HG02642 (cell line): ENCODE measurements at regions not wholly inside any gene's neighbourhood (a gene's known extent, or its start where the extent isn't known, plus 50 kb on each side); places are given as distances from the start of the nearest gene placed in this dataset.

ENCODE experiments used
- ATAC-seq: cut with Tn5 transposase; IDR thresholded peaks from one replicate; pipeline ENCODE4 v1.9.1; 2021; ENCODE audit warnings: mild to moderate bottlenecking; ENCODE audit not compliant: unreplicated experiment, poor library complexity

DNA sequence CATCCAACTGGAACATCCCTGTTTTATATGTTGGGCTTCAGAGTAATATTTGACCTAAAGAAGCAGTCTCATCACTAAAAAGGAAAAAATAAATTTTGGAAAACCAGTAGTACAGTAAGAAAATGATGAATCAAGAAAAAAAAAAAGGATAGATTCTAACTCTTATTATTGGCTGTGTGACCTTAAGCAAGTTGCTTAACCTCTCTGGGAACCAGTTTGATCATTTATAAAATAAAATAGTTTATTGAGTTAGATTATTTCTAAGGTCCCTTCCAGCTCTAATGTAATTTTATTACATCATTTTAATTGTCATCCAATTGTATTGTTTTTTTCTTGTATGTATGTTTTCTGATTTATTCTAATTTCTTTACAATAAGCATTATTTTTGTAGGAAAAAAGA lies 127.0 kb downstream of the PRELID2 start:
- no peak for ATAC-seq

DNA sequence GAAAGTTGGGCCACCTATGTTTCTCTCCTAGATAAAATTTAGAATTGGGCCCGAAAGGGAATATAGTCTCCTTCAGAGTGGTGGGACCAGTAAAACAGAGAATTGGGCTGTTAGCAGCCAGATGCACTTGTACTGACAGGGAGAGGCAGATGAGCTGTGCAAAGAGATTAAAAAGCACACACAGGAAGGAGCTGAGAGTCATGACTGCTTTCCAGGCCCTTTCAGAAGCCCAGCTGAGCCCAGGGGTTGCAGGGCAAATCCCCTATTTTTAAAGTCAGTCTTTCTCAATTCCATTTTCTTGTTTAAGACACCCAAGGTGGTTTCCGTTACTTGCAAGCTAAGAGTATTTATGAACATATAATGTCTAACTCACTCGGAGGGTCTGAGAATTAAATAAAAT lies 130.4 kb downstream of the PRELID2 start:
- ATAC-seq: no peak

DNA sequence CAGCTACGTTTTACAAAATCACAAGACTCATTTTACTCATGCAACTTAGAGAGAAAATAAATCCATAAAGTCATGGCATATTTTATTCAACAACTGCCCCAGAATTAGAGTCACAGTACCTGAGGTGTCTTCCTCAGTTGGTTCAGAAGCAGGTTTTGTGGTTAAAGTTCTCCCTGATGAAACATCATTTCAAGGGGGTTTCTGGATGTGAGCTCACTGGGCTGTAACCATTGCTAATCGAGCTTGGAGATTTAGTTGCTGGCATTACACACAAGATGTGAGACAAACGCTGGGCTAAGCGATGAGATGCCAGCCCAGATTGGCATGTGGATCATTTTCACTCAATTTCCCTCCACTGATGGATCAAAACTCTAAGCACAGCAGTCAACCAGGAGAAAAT lies 131.3 kb downstream of the PRELID2 start:
- ATAC-seq: no peak

DNA sequence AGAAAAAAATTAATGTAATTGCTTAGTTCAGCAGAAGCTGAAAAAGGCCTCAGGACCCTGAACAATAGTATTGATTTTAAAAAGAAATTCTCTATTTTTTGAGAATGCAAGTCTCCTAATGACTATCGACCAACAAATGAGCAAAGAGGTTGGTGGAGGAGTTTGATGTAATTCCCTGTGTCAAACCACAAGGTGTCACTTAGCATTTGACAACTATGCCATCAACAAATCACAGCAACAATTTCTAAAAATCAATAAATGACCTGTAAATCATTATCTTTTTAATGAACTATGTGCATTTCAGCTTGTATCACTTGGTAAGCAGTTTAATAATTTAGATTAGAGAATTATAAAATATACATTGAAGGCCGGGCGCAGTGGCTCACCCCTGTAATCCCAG lies 133.7 kb downstream of the PRELID2 start:
- no peak for ATAC-seq

DNA sequence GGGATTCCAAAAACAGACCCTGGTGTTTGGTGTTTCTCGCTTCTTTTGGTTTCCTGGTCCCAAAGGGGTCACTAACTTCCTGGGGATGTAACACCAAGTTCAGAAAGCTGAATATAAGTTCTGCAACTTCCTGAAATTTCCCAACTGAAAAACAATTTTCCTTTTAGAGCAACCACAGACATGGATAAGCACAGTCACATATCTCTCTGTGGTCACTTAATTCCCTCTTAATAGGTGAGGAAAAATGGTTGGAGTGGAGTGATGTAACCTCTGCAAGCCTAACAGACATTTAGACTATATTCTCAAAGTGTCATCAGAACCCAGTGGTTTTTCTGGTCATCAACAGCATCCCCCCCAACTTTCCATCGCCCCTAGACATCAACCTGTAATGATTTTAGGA lies 135.3 kb downstream of the PRELID2 start:
- no peak for ATAC-seq

DNA sequence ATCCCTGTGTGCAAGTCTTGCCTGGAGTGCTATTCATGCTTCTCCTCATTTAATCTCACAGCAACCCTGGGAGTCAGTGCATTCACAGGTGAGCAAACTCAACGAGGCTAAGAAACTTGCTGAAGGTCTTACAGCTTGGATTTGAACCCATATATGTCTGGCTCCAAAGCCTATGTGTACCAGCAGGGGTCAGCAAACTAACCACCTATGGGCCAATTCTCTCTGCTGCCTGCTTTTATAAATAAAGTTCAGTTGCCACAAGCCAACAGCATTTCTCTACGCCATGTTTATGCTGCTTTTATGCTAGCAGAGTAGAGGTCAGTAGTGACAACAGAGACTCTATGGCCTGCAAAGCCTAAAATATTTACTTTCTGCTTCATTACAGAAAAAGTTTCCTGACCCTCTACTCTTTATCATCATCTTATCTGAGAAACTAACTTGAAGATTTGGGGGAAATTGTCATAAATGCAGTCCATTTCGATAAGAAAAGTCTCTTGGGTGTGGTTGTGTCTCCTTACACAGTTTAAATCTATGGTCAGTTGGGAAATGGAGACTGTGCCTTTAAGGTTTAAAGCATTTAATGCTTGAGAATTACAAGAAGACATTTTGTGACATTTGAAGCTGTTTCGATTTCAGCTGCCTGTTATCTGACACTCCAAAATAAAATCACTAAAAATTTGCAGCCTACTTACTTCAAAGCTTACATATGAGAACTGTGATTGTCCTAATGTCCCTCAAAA lies 137.7 kb downstream of the PRELID2 start:
- peak; percentile 76 for ATAC-seq

DNA sequence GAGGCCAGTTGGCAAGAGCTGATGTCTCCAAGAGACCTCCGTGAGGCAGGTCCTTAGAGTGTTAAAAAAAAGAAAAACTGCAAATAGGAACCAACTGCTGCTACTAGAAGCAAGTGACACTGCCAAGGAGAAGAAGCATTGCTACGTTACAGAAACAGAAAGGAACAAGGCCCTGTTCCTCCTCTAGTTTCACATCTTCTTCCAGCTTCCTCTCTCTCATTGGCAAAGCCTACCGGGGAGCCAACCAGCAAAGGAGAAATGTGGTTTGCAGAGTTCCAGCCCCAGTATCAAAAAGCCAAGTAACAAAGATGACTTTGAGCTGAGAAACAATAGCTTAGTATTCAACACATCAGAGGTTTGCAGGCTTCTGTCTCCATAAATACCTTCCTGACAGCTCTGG lies 145.9 kb downstream of the PRELID2 start:
- peak; percentile 92 for ATAC-seq

DNA sequence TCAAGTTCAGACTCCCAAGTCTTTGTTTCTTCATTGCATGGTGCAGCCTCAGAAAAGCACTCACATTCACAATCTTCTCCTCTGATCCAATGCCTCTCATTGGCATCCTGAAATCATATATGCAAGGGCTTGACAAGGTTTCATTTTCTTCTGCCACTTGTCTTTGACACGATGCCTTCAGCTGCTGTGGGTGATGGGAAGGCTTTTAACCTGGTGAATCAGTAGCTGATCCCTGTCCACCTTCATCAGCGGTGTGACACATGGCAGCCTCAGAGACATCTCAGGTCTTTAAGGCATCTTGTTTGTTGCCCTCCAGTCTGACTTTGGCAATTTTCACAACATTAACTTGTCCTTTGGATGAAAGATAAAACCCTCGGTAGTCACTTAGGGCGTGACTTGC lies 147.2 kb downstream of the PRELID2 start:
- ATAC-seq: no peak

DNA sequence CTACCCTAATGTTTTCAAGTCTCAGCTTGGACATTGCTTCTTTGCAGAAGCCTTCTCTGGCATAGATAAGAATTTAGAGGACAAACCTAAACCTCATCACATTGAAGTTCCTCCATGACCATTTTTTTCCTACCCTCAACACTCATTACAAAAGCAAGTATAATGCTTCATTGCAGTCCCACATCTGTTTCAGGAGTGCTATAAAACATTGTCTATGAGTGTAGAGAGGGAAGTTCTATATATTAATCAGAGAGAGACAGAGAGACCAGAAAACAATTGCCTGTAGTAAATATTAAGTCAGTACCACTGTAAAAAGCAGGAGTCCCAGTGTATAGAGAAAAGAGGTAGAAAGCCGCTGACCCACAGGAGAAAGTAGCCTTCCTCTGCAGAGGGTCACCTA lies 149.7 kb downstream of the PRELID2 start:
- ATAC-seq: no peak

DNA sequence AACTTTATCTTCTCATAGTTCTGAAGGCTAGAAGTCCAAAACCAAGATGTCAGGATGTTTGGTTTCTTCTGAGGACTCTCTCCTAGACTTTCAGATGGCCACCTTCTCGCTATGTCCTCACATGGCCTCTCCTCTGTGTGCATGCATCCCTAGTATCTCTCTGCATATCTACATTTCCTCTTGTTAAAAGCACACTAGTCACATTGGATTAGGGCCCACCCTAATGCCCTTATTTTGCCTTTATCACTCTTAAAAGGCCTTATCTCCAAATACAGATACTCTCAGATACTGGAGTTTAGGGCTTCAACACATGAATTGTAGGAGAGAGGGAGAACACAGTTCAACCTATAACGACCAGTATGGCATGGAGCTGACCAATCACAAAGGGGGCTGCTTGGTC lies 151.7 kb downstream of the PRELID2 start:
- no peak for ATAC-seq

DNA sequence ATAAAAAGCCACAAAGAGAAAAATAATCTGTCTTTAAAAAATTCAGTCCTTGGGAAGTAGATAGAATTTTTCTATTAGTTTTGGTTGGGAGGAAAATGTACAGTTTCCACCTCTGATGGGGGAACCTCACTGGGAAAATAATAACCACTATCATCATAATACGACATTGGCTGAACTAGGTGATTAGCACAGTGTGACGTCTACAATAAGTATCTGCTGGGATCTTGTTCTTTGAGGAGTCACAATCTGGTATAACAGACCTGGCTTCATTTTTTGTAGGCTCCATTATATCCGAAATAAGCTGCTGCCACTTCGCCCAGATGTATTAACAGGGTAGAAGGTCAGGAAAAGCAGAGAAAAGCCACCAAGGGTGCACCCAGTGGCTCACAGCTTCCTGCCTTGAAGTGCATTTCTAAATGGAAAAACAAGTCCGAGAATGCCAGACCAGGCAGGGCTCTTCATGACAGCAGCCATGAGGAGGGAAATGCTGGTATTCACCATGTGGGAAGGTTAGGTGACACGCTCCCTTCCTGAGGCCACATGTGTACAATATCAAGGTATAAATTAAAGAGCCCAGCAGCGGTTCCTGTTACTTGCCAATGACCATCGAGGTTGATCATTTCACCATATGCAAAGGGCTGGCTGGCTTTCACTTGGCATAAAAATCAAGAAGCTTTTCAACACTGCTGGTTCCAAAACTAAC lies 152.8 kb downstream of the PRELID2 start:
- no peak for ATAC-seq

DNA sequence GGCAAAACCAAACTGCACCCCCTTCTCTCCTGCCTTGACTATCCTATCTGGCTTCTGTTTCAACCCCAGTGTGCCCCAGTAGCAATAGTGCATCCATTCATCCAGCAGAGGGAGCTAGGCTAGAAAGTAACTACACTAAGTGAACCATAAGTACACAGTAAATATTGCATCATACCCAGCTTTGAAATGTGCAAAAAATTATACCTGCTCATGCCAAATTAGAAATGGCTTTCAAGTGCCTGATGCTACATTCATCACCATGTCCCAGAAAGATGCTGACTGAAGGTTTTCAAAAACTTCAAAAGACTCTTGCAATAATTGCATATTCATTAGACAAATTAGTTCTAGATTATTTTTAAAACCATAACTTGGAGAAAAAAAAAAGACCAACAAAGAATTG lies 153.5 kb downstream of the PRELID2 start:
- ATAC-seq: peak; percentile 95

DNA sequence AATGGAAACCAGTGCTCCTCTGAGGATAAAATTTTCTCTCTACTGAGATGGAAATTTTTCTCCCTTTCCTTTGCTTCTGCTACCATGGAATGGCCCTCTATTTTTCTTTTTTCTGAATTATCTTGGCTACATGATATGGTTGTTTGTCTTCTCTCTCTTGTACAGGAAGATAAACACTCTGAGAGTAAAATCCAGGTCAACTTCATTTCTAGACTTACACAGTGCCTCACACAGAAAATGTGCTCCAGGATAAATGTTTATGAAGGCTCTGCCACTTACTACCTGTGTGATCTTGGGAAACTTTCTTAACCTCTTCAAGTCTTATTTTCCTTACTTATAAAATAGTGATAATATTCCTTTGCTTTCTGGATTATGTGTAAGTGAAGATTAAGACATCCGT lies 153.9 kb downstream of the PRELID2 start:
- ATAC-seq: no peak

DNA sequence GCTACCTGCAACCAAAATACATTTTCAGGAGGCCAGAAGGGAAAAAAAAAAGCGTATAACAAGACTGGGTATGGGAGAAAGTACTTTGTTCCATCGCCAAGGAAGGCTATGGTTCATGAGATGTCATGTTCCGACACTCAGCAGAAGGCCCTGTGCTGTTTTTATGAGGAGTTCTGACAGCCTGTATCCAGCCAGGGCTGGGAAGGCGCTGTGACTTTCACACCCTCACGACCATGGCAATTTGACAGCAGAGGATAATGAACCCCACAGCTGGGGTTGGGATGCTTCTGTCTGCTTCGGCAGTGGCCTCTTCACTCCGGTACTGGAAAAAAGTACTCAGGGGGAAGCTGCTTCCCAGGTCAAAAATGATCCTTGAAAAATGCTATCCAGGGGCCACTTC lies 154.4 kb downstream of the PRELID2 start:
- no peak for ATAC-seq

DNA sequence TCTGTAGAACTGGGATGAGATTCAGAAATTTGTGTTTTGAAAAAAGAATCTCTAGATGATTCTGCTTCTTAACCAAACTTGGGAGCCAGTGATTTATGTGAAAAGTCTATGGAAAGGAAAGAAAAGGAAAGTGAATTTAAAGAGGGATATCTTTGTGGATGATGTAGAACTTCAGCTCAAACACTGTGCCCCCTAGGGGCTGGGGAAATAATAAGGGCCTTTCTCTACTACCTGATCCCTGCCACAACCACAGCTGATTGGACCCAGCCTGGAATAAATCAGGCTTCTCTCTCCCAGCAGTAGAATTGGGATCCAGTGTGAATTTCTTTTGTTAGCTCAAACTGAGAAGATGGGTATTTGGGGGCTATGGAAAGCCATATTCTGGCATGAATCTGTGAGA lies 155.0 kb downstream of the PRELID2 start:
- no peak for ATAC-seq

DNA sequence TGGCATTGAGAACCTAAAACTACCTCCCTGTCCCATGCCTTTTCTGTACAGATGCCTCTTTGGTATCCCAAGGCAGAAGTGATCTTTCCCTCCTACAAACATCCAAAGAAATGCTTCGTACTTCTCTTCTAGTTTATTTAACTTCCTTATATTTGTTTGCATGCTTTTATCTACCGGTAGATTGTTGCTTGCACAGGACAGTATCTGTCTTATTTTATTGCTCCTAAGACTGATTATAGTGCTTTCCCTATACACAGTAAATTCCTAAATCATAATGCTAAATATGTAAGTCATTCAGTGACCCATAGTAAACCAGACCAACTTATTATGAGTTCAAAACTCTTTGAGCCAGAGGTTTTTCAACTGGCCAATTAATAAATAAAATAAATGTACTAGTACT lies 156.9 kb downstream of the PRELID2 start:
- ATAC-seq: no peak

DNA sequence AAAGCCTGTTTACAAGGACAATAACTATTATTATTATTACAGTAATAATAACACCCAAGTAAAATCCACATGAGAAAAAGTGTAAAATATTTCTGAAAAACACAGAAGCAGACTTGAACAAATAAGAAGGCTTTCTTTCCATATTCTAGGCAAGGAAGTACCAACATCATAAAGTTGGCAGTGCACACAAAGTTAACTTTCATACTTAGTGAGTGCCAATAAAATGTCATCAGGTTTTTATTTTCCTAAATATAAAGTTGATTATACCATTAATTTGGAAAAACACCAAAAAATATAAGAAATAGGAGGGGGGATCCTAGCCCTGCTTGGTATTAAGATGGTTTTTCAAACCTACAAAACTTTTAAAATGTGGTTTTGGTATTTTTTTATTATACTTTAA lies 161.4 kb downstream of the PRELID2 start:
- ATAC-seq: no peak

DNA sequence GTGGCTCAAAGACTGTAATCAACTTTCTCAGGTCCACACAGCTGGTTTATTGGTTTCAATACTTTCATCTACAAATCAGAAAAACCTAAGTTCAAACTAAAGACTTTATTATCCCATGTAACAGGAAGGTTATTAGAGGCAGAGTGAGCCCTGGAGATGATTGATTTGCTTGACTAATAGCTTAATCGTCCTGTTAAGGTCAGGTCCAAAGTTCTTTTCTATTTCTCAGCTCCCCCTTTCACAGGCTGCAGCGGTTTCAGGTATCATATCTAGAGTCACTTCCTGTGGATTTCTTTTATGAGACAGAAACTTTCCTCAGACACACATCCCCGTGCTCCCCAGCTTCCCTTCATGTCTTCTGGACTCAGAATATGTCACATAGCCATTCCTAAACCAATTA lies 166.4 kb downstream of the PRELID2 start:
- ATAC-seq: no peak

DNA sequence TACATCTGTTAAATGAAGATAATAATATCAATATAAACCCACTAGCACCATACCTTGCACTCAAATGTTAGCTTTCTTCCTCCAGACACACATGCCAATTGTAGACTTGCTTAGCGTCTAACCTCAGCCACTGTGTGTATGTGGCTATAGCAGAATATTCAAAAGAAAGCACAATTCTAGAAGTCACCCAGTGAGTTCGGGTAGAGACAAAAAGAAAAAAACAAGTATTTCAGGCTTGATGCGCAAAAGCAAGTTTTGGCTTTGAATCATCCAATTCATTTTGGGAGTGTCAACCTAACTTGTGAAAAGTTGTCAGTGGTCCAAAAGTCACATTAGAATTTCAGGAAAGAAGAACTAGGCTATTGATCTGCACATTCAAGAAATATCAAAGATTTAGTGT lies 167.4 kb downstream of the PRELID2 start:
- no peak for ATAC-seq

DNA sequence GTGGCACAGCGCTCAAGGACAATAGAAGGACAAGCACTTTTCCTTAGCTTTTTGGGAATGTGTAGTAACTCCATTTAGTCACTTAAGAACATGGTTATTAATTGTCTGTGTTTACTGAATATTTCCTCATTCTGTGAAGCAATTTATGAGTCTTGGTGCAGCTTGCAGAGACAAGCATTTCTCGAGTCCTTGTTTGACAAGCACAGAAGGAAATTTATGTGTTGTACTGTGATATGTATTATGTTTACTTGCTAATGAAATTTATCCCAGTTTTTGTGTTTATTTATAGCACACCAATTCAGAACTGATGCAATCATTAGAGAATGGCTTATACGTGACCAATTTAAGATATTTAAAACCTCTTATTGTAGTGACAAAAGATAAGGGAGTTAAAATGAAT lies 168.6 kb downstream of the PRELID2 start:
- ATAC-seq: no peak

DNA sequence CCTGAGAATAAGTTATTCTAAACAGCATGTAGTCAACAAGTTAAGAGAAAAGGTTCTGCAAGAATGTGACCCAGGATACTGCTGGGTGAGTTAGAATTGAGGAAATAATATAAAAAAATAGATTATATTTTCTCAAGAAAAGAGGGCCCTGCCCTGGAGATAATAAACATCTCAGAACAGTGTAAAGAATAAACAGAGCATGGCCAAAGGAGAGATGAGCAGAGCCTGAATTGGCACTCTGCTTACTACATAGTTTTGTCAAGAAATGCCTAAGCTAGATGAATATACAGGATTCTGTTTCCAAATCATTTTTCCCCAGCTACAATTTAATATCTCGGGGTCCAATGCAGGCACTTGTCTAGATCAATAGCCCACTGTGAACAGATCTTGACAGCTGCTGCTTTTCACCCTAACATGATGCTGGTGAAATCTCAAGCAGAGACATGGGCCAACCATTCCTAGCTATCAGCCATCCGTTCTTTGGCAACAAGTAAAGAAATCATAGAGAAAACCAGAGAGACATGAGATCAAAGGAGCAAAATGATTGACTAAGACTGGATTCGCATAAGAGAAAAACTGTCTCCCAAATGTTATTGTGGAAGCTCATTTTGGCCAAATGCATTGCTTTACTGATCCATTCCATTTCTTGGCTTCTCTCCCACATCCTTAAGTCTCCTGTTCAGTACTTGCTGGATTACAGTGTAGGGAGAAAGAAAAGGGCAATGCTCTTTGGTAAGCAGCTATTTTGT lies 173.2 kb downstream of the PRELID2 start:
- ATAC-seq: no peak
